Keratinocyte (primary cell): ENCODE measurements at regions not wholly inside any gene's neighbourhood (a gene's known extent, or its start where the extent isn't known, plus 50 kb on each side); places are given as distances from the start of the nearest gene placed in this dataset.

Experiments used
- CTCF ChIP-seq, 3 experiments: IDR thresholded peaks in 1 of 3; conservative IDR thresholded peaks in 1 of 3; optimal IDR thresholded peaks in 1 of 3; 2 replicates in 2 of 3; 3 replicates in 1 of 3; pipeline versions ENCODE3 to v1.5.1; 2011; ENCODE audit warnings: low read length in 3 of 3, mild to moderate bottlenecking in 3 of 3, moderate library complexity in 2 of 3, control low read depth in 1 of 3, inconsistent platforms in 1 of 3; ENCODE audit not compliant: insufficient read depth in 2 of 3; ENCODE audit errors: extremely low read depth in 1 of 3
- EZH2 ChIP-seq: IDR thresholded peaks from one replicate; pipeline ENCODE4 v1.6.1; 2012; ENCODE audit warnings: inconsistent platforms, mild to moderate bottlenecking, low read length, moderate library complexity

- no peak for TF ChIP-seq CTCF (optimal IDR thresholded peaks at IDR 0.05 in 1 of 3, IDR thresholded peaks at IDR 0.05 in 1 of 3, conservative IDR thresholded peaks at IDR 0.05 in 1 of 3; ENCODE audit: extremely low read depth in 1 of 3, insufficient read depth in 2 of 3, low read length in 3 of 3)
- no peak for TF ChIP-seq EZH2
Observed at GRCh38 chr3:118544458-118544857, 490.2 kb downstream of the IGSF11 start.
